HT-29 (cell line): ENCODE measurements at regions not wholly inside any gene's neighbourhood (a gene's known extent, or its start where the extent isn't known, plus 50 kb on each side); places are given as distances from the start of the nearest gene placed in this dataset.
"Not testable (repeated sequence)": the region's sequence is repeated elsewhere in the genome, so short reads cannot be mapped to it uniquely, and the experiment has no call there.

Source experiments
- DNase-seq: peaks from one replicate; pipeline ENCODE4 v3.0.0-alpha.2; 2015; ENCODE audit warnings: low spot score

DNA sequence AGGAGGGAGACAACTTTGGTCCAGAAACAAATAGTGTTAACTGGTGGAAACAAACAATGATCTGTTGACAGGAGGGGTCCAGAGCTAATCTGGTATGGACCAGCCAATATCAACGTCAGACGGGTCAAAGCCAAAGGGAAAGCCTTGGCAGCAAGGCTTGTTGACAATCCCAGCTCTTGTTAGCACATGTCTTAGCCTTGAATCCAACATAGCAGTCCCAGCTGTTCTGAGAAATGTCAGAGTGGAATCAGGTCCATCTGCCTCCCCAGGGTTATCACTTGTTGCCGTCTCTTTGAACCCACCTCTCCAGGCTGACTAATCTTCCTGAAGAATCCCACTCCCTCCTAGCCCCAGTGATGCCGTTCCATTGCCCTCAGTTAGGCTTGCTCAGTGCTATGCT lies 404.6 kb upstream of the MCTP2 start:
- DNase-seq = no peak

DNA sequence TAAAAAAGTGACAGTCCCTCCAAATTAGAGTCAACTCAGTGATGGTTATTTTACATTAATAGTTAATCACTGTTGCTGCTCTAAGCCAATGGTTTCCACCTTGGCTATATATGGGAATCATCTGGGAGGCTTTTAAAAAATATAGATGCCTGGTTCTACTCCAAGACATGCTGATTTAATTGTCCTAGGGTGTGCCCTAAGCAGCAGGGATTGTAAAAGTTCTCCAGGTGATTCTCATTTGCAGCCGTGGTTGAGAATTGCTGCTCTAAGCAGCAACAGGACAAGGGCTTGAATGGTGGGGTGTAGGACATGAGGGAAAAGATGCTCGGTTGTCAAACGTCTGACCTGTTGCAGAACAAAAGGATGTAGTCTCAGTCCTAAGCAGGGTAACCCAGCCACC lies 405.1 kb upstream of the MCTP2 start:
- DNase-seq = no peak

DNA sequence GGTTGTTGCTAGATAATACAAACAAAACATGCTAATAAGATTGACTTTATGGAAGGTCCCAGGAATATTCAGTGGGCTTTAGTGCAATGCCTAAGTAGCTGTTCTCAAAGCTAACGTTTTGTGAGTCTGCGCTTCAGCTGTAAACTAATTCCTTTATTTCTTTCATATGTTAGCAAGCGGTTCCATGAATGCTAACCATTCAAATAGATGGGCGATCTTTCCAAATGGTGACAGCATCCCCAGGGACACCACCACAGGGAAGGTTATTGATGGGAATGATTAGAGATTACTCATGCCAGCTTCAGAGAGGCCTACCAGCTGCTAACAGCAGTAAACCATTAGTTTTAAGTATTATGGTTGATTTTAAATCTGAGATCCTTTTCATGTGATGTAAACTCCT lies 405.7 kb upstream of the MCTP2 start:
- DNase-seq = no peak

DNA sequence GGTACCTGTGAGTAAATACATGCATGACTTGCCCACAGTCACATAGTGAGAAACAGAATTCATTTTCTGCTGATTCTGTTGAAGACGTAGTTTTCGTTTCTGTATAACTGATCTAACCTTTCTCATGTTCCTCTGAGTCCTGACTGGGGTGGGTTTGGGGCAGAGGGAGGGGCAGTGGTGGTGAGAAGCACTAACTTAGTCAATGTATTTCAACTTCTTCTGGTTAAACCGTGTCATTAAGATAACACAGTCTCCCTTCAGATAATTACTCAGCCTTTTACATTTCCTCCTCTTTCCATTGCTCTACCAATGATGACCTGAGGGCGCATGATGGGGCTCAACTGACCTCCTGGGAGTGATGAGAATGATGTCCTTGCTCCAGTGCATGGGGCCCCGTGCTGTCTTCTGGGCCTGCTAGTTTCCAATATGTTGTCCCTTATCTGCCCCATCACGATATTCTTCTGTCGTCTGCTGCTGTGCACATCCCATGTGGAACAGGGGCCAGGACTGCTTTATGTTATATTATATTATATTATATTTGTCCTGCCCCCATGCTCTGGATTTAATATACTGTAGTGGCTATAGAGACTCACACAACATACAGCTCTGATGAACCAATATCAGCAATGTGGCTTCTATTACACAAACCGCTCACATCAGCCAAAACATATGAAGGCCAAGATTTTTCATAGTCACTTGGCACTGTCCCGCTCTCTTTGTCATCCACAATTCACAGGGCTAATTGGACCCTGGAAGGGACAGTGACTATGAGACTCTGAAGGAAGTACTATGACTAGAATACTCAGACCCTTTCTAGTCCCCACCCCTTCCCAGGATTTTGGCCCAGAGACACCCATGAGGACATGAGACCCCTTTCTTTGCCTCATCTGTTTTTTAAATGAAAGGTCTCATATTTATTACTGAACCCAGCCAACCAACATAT lies 407.1 kb upstream of the MCTP2 start:
- DNase-seq = no peak

DNA sequence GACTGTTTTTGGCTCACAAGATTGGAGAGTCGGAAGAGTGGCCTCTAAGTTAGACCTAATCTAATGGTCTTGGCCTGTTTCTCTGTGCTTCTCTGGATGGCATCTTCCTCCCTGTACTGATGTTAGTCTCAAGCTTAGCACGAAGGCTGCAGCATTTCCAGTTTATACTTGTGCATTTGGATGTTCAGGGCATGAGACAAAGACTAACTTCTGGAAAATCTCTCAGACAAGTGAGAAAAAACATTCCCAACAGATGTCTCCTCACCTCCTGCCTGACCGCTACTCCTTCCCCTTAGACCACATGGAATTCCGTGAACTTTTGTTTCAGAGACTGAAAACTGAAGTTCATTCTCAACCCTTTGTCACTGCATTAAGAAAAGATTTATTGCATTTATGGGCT lies 410.8 kb upstream of the MCTP2 start:
- DNase-seq = no peak

DNA sequence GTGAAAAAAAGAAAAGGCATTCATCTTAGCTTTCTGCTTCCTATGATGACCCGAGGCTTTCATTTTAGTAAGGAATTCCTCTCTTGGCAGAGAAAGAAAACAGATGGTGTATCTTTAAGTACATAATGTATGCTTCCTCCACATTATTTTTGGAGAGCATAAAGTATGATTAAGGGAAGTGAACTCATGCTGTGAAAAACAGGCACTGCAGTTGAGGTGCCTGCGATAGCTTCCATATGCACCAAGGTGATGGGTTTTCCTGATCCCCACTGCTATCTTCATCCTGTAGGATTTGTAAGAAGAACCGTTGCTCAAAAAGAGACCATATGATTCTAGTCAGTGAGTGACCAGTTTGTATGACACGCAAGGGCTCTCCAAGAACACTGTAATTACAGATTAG lies 411.5 kb upstream of the MCTP2 start:
- DNase-seq = no peak

DNA sequence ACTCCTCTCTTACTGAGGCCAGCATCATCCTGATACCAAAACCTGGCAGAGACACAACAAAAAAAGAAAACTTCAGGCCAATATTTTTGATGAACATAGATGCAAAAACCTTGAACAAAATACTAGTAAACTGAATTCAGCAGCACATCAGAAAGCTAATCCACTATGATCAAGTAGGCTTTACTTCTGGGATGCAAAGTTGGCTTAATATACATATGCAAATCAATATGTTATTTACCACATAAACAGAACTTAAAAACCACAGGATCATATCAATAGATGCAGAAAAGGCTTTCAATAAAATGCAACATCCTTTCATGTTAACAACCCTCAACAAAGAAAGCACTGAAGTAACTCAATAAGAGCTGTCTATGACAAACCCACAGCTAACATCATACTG lies 414.5 kb upstream of the MCTP2 start:
- DNase-seq = no peak

DNA sequence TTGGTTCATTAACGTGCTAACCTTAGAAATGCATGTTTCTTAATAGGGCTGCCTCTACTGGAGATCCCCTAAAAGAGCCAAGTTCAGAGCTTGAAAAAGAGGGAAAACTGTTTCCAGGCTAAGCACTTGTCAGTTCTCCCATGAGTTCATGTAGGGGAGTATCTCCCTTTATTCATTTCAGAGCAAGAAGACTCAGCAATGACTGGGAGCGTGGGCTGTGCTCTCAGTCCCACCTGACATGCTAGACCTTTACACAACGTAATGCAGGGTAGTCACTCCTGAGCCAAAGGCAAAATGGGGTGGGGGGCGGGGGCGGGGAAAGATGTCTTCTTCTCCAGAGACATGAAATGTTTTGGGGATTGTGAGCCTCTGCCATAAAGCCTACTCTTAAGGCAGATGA lies 420.1 kb upstream of the MCTP2 start:
- DNase-seq = no peak

DNA sequence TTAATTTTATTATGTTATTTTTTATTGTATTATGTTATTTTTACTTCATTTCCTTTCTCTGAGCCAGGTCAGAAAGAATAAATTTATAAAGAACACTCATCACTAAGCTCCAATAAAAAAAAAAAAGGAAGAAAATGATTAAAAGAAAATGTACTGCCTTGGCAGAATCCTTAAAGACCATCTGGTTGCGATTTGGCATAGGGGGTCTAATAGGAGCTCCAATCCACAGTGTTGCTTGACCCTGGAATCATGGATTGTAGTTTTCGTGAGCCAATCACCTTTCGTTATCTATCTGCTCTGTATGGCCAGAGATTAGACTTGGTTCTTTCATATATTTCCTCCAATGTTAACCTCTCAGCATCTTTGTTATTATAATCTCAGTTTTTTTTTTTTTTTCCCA lies 421.8 kb upstream of the MCTP2 start:
- no peak for DNase-seq

DNA sequence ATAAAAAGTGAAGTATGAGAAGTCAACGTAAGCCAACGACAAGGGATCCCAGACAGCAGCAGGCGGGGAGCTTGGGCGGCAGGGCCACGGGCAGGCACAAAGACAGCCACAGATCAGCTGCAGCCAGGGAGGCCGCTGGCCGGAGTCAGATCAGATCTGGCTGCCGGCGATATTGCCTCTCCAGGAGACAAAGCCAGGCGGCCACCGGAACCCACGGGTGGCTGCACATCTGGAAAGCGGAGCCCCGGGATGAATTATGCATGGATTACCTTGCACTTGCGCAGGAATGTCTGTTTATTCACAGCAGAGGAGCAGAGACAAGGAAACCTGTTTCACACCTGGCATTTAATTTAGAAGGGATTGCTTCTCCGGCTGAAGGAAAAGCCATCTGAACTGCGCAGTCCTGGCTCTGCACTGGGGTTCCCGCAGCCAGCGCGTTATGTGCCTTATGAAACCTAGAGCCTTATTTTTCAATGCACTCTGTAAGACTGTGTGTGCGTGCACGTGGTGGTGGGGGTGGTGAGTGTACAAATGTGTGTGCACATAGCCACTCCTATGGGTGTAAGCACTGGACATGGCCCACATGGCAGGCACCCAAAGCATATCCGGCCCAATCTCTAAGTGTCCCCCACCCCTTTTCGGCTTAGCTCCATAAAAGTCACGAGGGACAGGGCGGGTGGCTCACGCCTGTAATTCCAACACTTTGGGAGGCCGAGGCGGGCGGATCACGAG lies 427.8 kb upstream of the MCTP2 start:
- DNase-seq = no peak

DNA sequence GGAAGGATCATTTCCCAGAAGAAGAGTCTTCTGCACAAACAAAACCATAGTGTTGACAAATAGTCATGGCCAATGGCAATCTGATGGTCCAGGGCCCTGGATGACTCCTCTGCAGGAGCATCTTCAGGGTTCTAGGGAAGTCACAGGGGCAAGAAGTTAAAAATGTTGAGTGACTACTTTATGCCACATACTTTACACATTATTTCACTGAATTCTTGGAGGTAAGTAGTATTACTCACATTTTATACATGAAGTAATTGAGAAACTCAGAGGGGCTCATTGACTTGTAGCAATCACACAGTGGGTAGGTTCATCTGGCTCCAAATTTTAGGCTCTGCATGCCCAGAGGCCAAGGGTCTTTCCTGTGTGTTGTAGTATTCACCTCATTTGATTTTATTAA lies 430.2 kb upstream of the MCTP2 start:
- DNase-seq = no peak

DNA sequence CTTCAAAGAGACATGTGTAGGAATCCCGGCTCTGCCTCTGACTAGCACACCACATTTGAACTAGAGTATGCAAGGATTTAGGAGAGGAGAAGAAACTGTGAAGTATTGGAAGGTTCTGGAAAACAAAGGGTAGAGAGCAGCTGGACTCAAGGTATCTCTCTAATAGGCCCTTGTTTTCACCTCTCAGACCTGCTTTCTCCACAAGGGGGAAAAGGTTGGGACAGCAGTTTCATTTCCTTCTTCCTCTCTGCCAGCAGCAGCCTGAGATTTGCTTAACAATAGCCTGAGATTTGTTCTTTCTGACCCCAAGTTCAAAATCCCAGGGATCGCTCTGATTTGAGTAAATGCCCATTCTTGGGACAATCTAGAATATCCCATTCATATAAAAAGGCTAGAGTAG lies 430.6 kb upstream of the MCTP2 start:
- DNase-seq = no peak

DNA sequence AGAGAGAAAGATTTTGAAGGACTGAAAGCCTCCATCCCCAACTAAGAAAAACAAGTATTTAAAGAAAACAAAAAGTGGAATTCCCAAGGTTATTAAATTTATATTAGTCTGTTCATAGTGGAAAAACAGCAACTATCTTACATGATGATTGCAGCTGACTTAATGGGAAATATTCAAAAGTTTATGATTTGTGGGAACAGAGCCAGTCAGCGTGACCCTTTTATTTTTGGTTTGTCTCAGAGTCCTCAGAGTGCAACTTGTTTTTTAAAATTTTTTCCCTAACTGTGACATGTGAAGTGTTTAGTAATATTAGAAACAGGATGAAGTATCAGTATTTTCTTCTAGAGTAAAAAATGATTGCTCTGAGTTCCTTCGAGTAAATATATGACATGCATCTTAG lies 441.9 kb upstream of the MCTP2 start:
- no peak for DNase-seq

DNA sequence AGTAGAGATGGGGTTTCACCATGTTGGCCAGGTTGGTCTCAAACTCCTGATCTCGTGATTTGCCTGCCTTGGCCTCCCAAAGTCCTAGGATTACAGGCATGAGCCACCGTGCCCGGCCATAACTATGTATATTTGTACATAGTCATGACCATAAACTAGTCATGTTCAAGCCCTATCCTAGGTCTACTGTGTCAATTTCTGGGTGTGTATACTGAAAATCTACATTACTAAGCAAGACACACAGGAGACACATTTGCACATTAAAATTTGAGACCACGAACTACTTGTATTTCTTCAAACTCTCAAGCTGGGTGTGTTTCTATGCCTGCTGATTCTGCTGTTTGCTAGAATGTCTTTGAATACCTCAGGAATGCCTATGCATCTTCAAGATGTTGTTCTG lies 451.3 kb upstream of the MCTP2 start:
- DNase-seq = no peak

DNA sequence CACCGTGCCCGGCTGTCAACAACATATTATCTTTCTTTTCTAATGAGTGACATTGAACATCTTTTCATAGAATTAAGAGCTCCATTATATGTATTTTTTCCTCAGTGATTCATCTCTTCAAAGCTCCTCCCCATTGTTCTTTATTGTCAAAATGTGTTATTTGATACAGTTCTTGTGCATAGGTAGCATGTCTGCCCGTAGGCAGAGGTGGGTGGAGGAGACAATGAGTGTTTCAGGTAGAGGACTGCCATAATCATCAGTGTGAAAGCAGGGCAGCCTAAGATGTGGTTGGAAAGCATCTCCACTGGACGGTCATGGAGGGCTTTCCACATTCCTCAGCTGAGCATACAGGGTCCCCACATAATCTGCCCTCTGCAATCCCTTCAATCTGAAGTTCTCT lies 452.0 kb upstream of the MCTP2 start:
- DNase-seq = no peak

DNA sequence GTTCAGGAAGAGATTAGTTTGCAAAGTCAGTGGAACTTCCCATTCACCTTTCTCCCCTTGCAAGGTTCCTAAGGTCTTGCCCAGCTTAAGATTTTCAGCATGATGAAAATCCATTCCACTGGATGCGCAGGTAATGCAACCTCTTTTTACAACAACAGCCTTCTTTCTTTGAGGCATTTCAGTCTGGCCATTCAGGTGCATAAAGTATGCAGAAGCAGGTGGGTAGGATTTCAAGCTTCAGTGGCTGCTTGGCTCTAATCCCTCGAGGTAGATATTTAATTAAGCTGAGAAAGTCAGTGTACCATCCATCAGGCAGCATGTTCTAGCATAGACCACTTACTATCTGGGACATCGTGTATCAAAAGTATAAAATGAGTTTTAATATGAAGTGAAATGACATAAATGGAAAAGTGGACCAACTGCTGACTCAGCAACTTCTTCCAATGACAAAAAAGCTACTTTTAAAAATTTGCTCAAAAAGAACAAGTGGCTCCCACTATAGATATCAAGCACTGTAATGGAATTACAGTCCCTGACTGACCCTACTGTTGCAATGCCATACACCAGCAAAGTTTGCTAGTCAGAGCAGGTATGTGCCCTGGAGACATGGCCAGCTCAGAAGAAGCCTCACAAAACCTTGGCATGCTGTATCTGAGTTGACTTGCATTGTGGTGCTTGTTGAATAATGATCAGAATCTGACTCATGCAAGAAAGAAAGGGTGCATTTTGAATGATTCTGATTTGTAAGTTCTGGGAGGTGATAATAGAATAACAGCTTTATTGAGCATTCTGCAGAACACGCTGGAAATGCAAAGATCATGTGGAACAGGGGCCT lies 459.9 kb upstream of the MCTP2 start:
- no peak for DNase-seq

DNA sequence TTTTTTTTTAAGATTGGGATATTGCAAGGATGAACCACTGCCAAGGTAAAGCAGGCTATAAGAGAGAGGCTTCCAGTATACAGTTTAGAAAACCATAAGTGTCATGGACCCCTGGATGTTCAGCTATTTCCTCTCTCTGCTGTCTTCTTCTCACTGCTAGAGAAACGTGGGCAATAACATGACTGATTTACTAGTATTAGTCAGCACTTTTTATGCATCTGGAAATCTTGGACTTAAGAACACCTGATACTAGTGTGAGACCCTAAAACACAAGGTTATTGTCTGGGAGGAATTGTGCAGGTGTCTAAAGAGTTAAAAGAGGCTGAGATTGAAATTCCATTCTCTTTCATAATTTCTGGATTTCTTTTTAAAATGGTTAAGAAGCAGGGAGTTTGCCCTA lies 460.6 kb upstream of the MCTP2 start:
- no peak for DNase-seq

DNA sequence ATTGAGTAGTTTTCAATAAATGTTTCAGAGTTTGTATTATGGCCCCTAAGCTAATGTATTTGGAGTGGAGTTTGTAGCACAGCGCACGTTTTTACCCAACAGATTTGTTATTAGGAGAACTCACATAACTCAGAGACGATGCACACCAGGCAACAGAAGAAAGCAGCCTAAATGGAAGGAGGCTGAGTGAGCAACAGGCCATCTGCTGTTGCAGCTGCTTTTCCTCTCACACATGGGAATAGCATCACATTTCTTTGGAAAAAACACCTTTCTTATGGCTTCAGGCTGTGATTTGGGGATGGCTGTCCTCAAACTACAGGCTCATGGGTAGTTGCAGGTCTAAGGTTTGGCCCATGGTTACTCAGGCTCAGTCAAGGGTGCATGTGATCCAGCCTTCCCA lies 469.3 kb upstream of the MCTP2 start:
- DNase-seq = no peak

DNA sequence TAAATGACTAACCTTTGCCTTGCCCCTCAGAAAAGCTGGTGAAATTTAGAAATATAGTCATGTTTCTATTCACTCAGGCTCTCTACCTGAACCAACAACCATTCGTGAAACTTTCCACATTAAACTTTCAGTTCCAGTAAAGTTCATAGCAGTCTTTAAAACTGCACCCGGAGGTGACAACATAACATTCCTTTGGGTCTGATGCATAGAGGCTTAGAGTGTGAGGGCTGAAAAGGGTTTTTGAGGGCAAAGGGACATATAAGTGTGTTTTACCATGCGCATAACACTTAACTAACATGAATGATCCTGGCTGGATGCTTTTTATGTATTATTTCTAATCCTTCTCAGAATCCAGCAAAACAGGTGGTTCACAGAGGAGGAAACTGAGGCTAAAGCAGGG lies 471.7 kb upstream of the MCTP2 start:
- no peak for DNase-seq

DNA sequence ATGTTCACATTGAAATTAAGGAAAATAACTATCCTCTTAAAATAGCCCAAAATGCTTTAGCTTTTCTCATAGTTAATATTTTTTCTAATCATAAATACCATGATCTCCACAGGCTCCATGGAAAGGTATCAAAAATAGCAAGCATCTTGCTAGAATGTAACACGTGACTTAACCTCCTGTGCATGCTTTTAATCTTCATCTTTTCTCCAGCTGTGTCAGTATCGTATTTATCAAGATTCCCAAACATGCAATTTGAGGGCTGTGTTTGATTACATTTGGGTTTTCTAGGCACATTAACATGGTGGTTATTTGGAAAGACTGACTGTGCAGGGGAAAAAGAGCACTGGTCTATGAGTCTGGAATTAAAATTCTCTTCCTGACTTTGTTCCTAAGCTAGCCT lies 472.5 kb upstream of the MCTP2 start:
- no peak for DNase-seq

DNA sequence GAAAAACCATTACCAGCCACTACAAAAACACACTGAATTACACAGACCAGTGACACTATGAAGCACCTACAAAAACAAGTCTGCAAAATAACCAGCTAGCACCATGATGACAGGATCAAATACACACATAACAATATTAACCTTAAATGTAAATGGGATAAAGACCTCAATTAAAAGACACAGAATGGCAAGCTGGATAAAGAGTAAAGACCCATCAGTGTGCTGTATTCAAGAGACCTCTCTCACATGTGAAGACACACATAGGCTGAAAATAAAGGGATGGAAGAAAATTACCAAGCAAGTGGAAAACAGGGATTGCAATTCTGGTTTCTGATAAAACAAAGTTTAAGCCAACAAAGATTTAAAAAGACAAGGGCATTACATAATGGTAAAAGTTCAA lies 482.7 kb upstream of the MCTP2 start:
- DNase-seq = no peak

DNA sequence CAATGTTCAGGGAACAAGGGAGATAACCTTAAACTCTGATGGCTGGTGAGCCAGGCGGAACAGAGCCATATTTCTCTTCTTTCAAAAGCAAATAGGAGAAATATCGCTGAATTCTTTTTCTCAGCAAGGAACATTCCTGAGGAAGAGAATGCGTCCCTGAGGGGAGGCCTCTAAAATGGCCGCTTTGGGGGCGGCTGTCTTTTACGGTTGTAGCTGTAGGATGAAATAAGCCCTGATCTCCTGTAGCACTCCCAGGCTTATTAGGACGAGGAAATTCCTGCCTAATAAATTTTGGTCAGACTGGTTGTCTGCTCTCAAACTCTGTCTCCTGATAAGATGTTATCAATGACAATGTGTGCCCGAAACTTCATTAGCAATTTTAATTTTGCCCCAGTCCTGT lies 496.4 kb upstream of the MCTP2 start:
- not testable (repeated sequence) for DNase-seq
